PC-9 (cell line): ENCODE measurements at regions not wholly inside any gene's neighbourhood (a gene's known extent, or its start where the extent isn't known, plus 50 kb on each side); places are given as distances from the start of the nearest gene placed in this dataset.

Experiments
- BruUV-seq: library from RNA; stranded (reverse); fragments of 400-500 nt; replicated peaks from 2 replicates; lab custom pipeline; 2021; lab: Mats Ljungman, UMichigan
- CTCF ChIA-PET: fragments of 300-600 bp; sonication (Branson Sonifier 250); formaldehyde crosslinking; loops from one replicate; lab custom pipeline; 2022; ENCODE audit warnings: antibody characterized with exemption; lab: Charles Lee
- POLR2A ChIA-PET: fragments of 300-600 bp; sonication (Branson Sonifier 250); formaldehyde crosslinking; loops from one replicate; lab custom pipeline; 2022; ENCODE audit warnings: antibody characterized with exemption; ENCODE audit not compliant: unreplicated experiment; lab: Charles Lee
- DNase-seq, 2 experiments: peaks; one replicate each; pipeline versions ENCODE4 v3.0.0 to v3.0.0-alpha.2; 2015 to 2022; ENCODE audit warnings: mixed read lengths in 1 of 2
- H2AFZ ChIP-seq: fragments of 200-600 bp; sonication (generic); 2 replicates; pipeline ENCODE4 v1.8.1; 2017; ENCODE audit warnings: antibody characterized with exemption
- H3F3A ChIP-seq: fragments of 200-600 bp; sonication (generic); 2 replicates; pipeline ENCODE4 v1.8.1; 2017; ENCODE audit warnings: antibody characterized with exemption, mild to moderate bottlenecking, low read depth; ENCODE audit not compliant: insufficient read depth
- H3K27ac ChIP-seq: fragments of 200-600 bp; sonication (generic); 2 replicates; pipeline ENCODE4 v1.6.1; 2016; ENCODE audit warnings: mixed run types
- H3K27me3 ChIP-seq: fragments of 200-600 bp; sonication (generic); 2 replicates; pipeline ENCODE4 v1.6.1; 2016; ENCODE audit warnings: low read depth, mixed run types; ENCODE audit not compliant: insufficient read depth
- H3K36me3 ChIP-seq: fragments of 200-600 bp; sonication (generic); 2 replicates; pipeline ENCODE4 v1.6.1; 2016; ENCODE audit warnings: low read depth, mixed run types
- H3K4me1 ChIP-seq: fragments of 200-600 bp; sonication (generic); replicated peaks from 2 replicates; pipeline ENCODE4 v1.6.1; 2016; ENCODE audit warnings: mixed run types; ENCODE audit not compliant: insufficient read depth
- H3K4me2 ChIP-seq: fragments of 200-600 bp; sonication (generic); 2 replicates; pipeline ENCODE4 v1.6.1; 2017; ENCODE audit warnings: mixed run types
- H3K4me3 ChIP-seq: fragments of 200-600 bp; sonication (generic); 2 replicates; pipeline ENCODE4 v1.6.1; 2016; ENCODE audit warnings: mixed run types
- H3K79me2 ChIP-seq: fragments of 200-600 bp; sonication (generic); 2 replicates; pipeline ENCODE4 v1.6.1; 2017; ENCODE audit warnings: low read depth, mixed run types
- H3K9me2 ChIP-seq: fragments of 200-600 bp; sonication (generic); 2 replicates; pipeline ENCODE4 v1.8.1; 2017; ENCODE audit warnings: mild to moderate bottlenecking; ENCODE audit not compliant: insufficient read depth
- H3K9me3 ChIP-seq: fragments of 200-600 bp; sonication (generic); 2 replicates; pipeline ENCODE4 v1.8.1; 2016; ENCODE audit warnings: low read depth; ENCODE audit not compliant: insufficient read depth
- H4K20me1 ChIP-seq: fragments of 200-600 bp; sonication (generic); 2 replicates; pipeline ENCODE4 v1.8.1; 2017; ENCODE audit not compliant: insufficient read depth
- CTCF ChIP-seq: fragments of 200-600 bp; sonication (generic); conservative IDR thresholded peaks from 2 replicates; pipeline ENCODE4 v1.6.1; 2017; ENCODE audit warnings: mixed run types, antibody characterized with exemption, mild to moderate bottlenecking, moderate library complexity
- EZH2 ChIP-seq: fragments of 200-600 bp; sonication (generic); IDR thresholded peaks from 2 replicates; pipeline ENCODE4 v1.8.0; 2017; ENCODE audit warnings: antibody characterized with exemption, low read depth
- intact Hi-C: fragments of 100-400 bp; cut with micrococcal nuclease; formaldehyde crosslinking; loops from one replicate; pipeline ENCODE4 v1.10.0; 2022; ENCODE audit not compliant: unreplicated experiment

DNA sequence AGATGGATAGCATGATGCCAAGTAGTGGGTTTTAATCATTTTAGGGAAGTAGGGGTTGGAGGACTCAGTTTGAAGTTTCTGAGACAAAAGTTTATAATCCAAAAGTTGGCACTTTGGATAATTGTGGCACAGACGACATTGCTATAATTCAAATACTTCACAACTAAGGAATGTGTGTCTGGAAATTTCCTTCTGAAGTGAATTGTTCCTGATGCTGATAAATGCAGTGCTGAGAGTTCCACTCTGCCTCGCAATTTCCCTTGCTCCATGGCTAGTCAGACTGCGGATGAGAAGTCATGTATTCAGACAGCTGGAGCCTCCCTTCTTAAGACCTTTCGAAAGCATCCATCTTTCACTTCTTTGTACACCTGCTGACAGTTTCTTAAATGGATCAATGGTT, 393.3 kb upstream of the PRICKLE1 start:
- intact Hi-C loops: no loop called here
- no peak for TF ChIP-seq EZH2
- TF ChIP-seq CTCF: no peak
- H3K4me2 ChIP-seq: no peak overlapping the region
- CTCF ChIA-PET: no interaction called here
- no peak overlapping the region for H3K4me3 ChIP-seq
- H3K9me2 ChIP-seq: no peaks in the 10 kb centered on the region
- H4K20me1 ChIP-seq: no peaks in the 10 kb centered on the region
- no peak for DNase-seq
- POLR2A ChIA-PET: no interaction called here
- H3K36me3 ChIP-seq: no peaks in the 10 kb centered on the region
- no TSS peak for BruUV-seq
- no peak overlapping the region for H2AFZ ChIP-seq
- no peaks in the 10 kb centered on the region for H3K4me1 ChIP-seq
- no peaks in the 10 kb centered on the region for H3F3A ChIP-seq
- no peaks in the 10 kb centered on the region for H3K9me3 ChIP-seq
- no peaks in the 10 kb centered on the region for H3K27me3 ChIP-seq
- H3K79me2 ChIP-seq: no peaks in the 10 kb centered on the region
- no peak overlapping the region for H3K27ac ChIP-seq

DNA sequence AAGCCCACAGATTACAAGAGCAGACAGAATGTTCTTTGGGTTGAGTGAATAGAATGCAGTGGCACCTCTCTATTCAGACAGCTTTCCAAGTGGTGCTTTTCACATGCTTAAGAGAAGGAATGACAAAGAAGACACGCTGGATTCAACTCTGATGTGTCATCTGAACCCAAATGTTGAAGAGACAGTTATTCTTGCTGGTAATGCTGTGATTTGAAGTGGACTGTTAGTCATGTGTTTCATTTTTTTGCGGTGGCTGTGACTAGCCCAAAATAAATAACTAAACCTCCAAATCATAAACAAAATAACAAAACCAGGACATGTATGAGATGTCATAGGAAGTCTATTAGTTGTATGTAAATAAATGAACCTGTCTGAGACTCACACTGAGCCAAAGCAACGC, 391.8 kb upstream of the PRICKLE1 start:
- H3K4me1 ChIP-seq: no peaks in the 10 kb centered on the region
- no peak for DNase-seq
- no peaks in the 10 kb centered on the region for H3K79me2 ChIP-seq
- no peaks in the 10 kb centered on the region for H3K9me2 ChIP-seq
- intact Hi-C loops: no loop called here
- H3K27ac ChIP-seq: no peak overlapping the region
- no peaks in the 10 kb centered on the region for H3K27me3 ChIP-seq
- no peak overlapping the region for H3K4me2 ChIP-seq
- CTCF ChIA-PET: no interaction called here
- H3K9me3 ChIP-seq: no peaks in the 10 kb centered on the region; the same call in 1 of the 2 replicates
- no peaks in the 10 kb centered on the region for H3F3A ChIP-seq
- no peak for TF ChIP-seq CTCF
- TF ChIP-seq EZH2: no peak
- H2AFZ ChIP-seq: no peak overlapping the region
- no peak overlapping the region for H3K4me3 ChIP-seq
- no peaks in the 10 kb centered on the region for H4K20me1 ChIP-seq
- no TSS peak for BruUV-seq
- POLR2A ChIA-PET: no interaction called here
- no peaks in the 10 kb centered on the region for H3K36me3 ChIP-seq

DNA sequence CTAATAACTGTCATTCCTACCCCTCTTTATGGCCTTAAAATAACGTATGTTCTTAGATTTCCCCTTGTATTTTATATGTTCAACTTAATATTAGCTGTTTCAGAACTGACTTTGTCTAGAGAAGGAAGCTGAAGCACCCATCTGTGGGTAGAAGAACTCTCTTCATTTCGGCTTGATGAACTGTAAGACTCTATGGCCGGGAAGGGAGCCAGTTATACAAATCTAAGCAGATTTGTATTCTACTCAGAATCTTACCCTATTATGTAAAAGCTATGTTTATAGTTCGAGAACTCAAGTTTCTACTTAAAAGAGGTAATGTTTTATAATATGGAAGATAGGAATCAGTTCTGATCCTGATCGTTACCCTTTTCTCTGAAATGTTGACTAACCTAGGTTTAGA, 390.9 kb upstream of the PRICKLE1 start:
- TF ChIP-seq EZH2 (no peak), CTCF (no peak)
- H3K27ac ChIP-seq: no peak overlapping the region
- CTCF ChIA-PET: no interaction called here

More for the DNA sequence above, 390.9 kb upstream of the PRICKLE1 start:
- Histone ChIP-seq H3K4me2 (no peak overlapping the region), H3K4me3 (no peak overlapping the region), H3K79me2 (no peaks in the 10 kb centered on the region), H3K36me3 (no peaks in the 10 kb centered on the region), H4K20me1 (no peaks in the 10 kb centered on the region), H3K9me3 (no peaks in the 10 kb centered on the region; the same call in 1 of the 2 replicates), H3K4me1 (no peaks in the 10 kb centered on the region), H3F3A (no peaks in the 10 kb centered on the region), H3K9me2 (no peaks in the 10 kb centered on the region), H2AFZ (no peak overlapping the region), H3K27me3 (no peaks in the 10 kb centered on the region)
- intact Hi-C loops: no loop called here
- DNase-seq: no peak
- POLR2A ChIA-PET: no interaction called here
- no TSS peak for BruUV-seq
